H9 (cell line): ENCODE measurements at regions not wholly inside any gene's neighbourhood (a gene's known extent, or its start where the extent isn't known, plus 50 kb on each side); places are given as distances from the start of the nearest gene placed in this dataset.

Experiments used
- DNase-seq: peaks from one replicate; pipeline ENCODE4 v3.0.0-alpha.2; 2017
- H2AFZ ChIP-seq: one replicate; pipeline ENCODE4 v1.6.1; 2013; ENCODE audit warnings: mild to moderate bottlenecking, low read length, control low read depth, moderate library complexity
- H2AK5ac ChIP-seq: 2 replicates; pipeline ENCODE4 v1.6.1; 2013; ENCODE audit warnings: low read length, control low read depth, mixed read lengths; ENCODE audit not compliant: insufficient read length
- H2BK120ac ChIP-seq: one replicate; pipeline ENCODE4 v1.6.1; 2013; ENCODE audit warnings: low read depth, mild to moderate bottlenecking, low read length, control low read depth, inconsistent platforms; ENCODE audit not compliant: poor library complexity, severe bottlenecking
- H2BK12ac ChIP-seq: 2 replicates; pipeline ENCODE4 v1.6.1; 2013; ENCODE audit warnings: low read length, control low read depth, mixed read lengths, low read depth; ENCODE audit not compliant: insufficient read length
- H2BK15ac ChIP-seq: 2 replicates; pipeline ENCODE4 v1.6.1; 2013; ENCODE audit warnings: low read depth, low read length, control low read depth
- H2BK20ac ChIP-seq: one replicate; pipeline ENCODE4 v1.6.1; 2013; ENCODE audit warnings: low read depth, mild to moderate bottlenecking, low read length, control low read depth, inconsistent platforms; ENCODE audit not compliant: poor library complexity, severe bottlenecking
- H2BK5ac ChIP-seq: 2 replicates; pipeline ENCODE4 v1.6.1; 2013; ENCODE audit warnings: low read length, control low read depth, mixed read lengths; ENCODE audit not compliant: insufficient read length
- H3K14ac ChIP-seq: 2 replicates; pipeline ENCODE4 v1.6.1; 2013; ENCODE audit warnings: low read length, control low read depth; ENCODE audit not compliant: insufficient read depth
- H3K18ac ChIP-seq: 2 replicates; pipeline ENCODE4 v1.6.1; 2013; ENCODE audit warnings: low read depth, mild to moderate bottlenecking, mixed read lengths, low read length, control low read depth; ENCODE audit not compliant: insufficient read length
- H3K23ac ChIP-seq: 2 replicates; pipeline ENCODE4 v1.6.1; 2013; ENCODE audit warnings: low read length, control low read depth, mixed read lengths, low read depth; ENCODE audit not compliant: insufficient read length
- H3K23me2 ChIP-seq: 2 replicates; pipeline ENCODE4 v1.6.1; 2013; ENCODE audit warnings: low read depth, mild to moderate bottlenecking, mixed read lengths, low read length, control low read depth; ENCODE audit not compliant: insufficient read length, poor library complexity, severe bottlenecking
- H3K27ac ChIP-seq: 2 replicates; pipeline ENCODE4 v1.5.1; 2013; ENCODE audit warnings: low read length, control low read depth, mixed read lengths, low read depth; ENCODE audit not compliant: insufficient read length
- H3K27me3 ChIP-seq: 2 replicates; pipeline ENCODE4 v1.6.1; 2013; ENCODE audit warnings: low read length, control low read depth, inconsistent platforms; ENCODE audit not compliant: insufficient read depth
- H3K4ac ChIP-seq: 2 replicates; pipeline ENCODE4 v1.6.1; 2013; ENCODE audit warnings: low read depth, mild to moderate bottlenecking, control low read depth, inconsistent platforms, low read length, moderate library complexity
- H3K4me1 ChIP-seq: 2 replicates; pipeline ENCODE4 v1.6.1; 2013; ENCODE audit warnings: low read length, control low read depth, inconsistent platforms; ENCODE audit not compliant: insufficient read depth
- H3K4me2 ChIP-seq: 2 replicates; pipeline ENCODE4 v1.6.1; 2013; ENCODE audit warnings: low read length, control low read depth, mixed read lengths; ENCODE audit not compliant: insufficient read length, insufficient read depth
- H3K56ac ChIP-seq: 2 replicates; pipeline ENCODE4 v1.6.1; 2013; ENCODE audit warnings: low read depth, mild to moderate bottlenecking, mixed read lengths, low read length, control low read depth; ENCODE audit not compliant: insufficient read length
- H3K79me1 ChIP-seq: 2 replicates; pipeline ENCODE4 v1.6.1; 2013; ENCODE audit warnings: low read depth, mild to moderate bottlenecking, moderate library complexity, low read length, control low read depth, inconsistent platforms; ENCODE audit not compliant: insufficient read depth, poor library complexity, severe bottlenecking
- H3K79me2 ChIP-seq: 2 replicates; pipeline ENCODE4 v1.6.1; 2013; ENCODE audit warnings: low read length, control low read depth, inconsistent platforms; ENCODE audit not compliant: insufficient read depth
- H3K9ac ChIP-seq: 2 replicates; pipeline ENCODE4 v1.6.1; 2013; ENCODE audit warnings: low read length, control low read depth, mixed read lengths; ENCODE audit not compliant: insufficient read length; ENCODE audit errors: extremely low read depth
- H3K9me3 ChIP-seq: one replicate; pipeline ENCODE4 v1.6.1; 2013; ENCODE audit warnings: low read depth, low read length, inconsistent platforms; ENCODE audit not compliant: control insufficient read depth
- H3T11ph ChIP-seq: one replicate; pipeline ENCODE4 v1.6.1; 2013; ENCODE audit warnings: mild to moderate bottlenecking, low read length, control low read depth, inconsistent platforms
- H4K20me1 ChIP-seq: one replicate; pipeline ENCODE4 v1.6.1; 2013; ENCODE audit not compliant: control insufficient read depth, insufficient read length, insufficient read depth
- H4K5ac ChIP-seq: 2 replicates; pipeline ENCODE4 v1.6.1; 2013; ENCODE audit warnings: low read depth, mild to moderate bottlenecking, mixed read lengths, low read length, control low read depth; ENCODE audit not compliant: insufficient read length
- H4K8ac ChIP-seq: replicated peaks from 2 replicates; pipeline ENCODE4 v1.6.1; 2013; ENCODE audit warnings: low read length, control low read depth, mixed read lengths, low read depth; ENCODE audit not compliant: insufficient read length
- H4K91ac ChIP-seq: 2 replicates; pipeline ENCODE4 v1.6.1; 2013; ENCODE audit warnings: low read depth, mild to moderate bottlenecking, moderate library complexity, mixed read lengths, low read length, control low read depth; ENCODE audit not compliant: insufficient read length
- H3K27ac Mint-ChIP-seq, 3 experiments: 2 replicates in 2 of 3; 3 replicates in 1 of 3; pipeline ENCODE4 v1.8.0; 2020 to 2021; ENCODE audit warnings: mixed read lengths in 3 of 3, mild to moderate bottlenecking in 1 of 3, moderate library complexity in 1 of 3
- H3K27me3 Mint-ChIP-seq: 2 replicates; pipeline ENCODE4 v1.8.0; 2021; ENCODE audit warnings: low read depth, mild to moderate bottlenecking, moderate library complexity, mixed read lengths
- H3K36me3 Mint-ChIP-seq, 3 experiments: 2 replicates in 2 of 3; 3 replicates in 1 of 3; pipeline ENCODE4 v1.8.0; 2020 to 2021; ENCODE audit warnings: low read depth in 3 of 3, mixed read lengths in 3 of 3; ENCODE audit not compliant: insufficient read depth in 1 of 3
- H3K4me1 Mint-ChIP-seq, 2 experiments: 2 replicates each; pipeline ENCODE4 v1.8.0; 2020; ENCODE audit warnings: mixed read lengths in 2 of 2
- H3K4me3 Mint-ChIP-seq, 2 experiments: 2 replicates in 1 of 2; 3 replicates in 1 of 2; pipeline ENCODE4 v1.8.0; 2020 to 2021; ENCODE audit warnings: mild to moderate bottlenecking in 2 of 2, mixed read lengths in 2 of 2, moderate library complexity in 1 of 2
- H3K9me3 Mint-ChIP-seq, 2 experiments: 2 replicates in 1 of 2; 3 replicates in 1 of 2; pipeline ENCODE4 v1.8.0; 2020; ENCODE audit warnings: mild to moderate bottlenecking in 2 of 2, mixed read lengths in 2 of 2, moderate library complexity in 1 of 2
- WGBS: extraction: QIAGEN DNeasy Blood & Tissue Kit; methylation state at CpG from one replicate; pipeline ENCODE4 v1.1.7; 2013; ENCODE audit warnings: missing lambda C conversion rate, low lambda C conversion rate, mixed read lengths; ENCODE audit not compliant: insufficient read length; ENCODE audit errors: extremely low coverage; 5-methylcytosine and 5-hydroxymethylcytosine counted together
- TF ChIP-seq, protein P1 (sequence below): fragments of 200-600 bp; sonication (generic); conservative IDR thresholded peaks from 3 replicates; pipeline ENCODE4 v1.8.0; 2021; ENCODE audit warnings: antibody characterized with exemption, mild to moderate bottlenecking

DNA sequence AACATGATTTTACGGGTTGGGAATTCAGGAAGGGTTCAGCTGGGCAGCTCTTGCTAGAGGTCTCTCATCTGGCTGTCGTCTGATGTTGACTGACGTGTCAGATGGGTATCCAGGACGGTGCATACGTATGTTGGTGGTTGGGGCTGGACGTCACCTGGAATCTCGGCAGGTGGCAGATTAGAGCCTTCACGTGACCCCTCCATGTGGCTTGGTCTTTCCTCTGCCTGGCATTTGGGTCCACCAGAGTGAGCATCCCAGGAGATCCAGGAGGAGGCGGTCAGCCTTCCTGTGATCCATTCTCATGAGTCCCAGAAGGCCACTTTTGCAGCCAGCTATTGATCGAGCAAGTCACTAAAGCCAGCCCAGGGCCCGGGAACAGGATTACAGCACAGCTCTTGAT is 202.7 kb downstream of the FOXL1 start:
- no peaks in the 10 kb centered on the region for H3K4me1 ChIP-seq
- H2AFZ ChIP-seq, result no peak overlapping the region
- no peak overlapping the region for H3K4me2 ChIP-seq
- no peak overlapping the region for H3K4ac ChIP-seq
- H2BK20ac ChIP-seq, result no peak overlapping the region
- no peak overlapping the region for H2AK5ac ChIP-seq
- no peaks in the 10 kb centered on the region for H3K79me2 ChIP-seq
- H4K8ac ChIP-seq, result no peak overlapping the region
- no peak overlapping the region for H3K27ac ChIP-seq
- Mint-ChIP-seq H3K4me3 (no peak overlapping the region), H3K4me1 (0 out of 4 replicates have a peak, but pooled peaks cover 0 to 3% of the 10 kb centered on the region in 2 experiments), H3K36me3 (no peaks in the 10 kb centered on the region), H3K9me3 (no peaks in the 10 kb centered on the region), H3K27ac (no peak overlapping the region), H3K27me3 (peaks cover 4% of the 10 kb centered on the region)
- no peak overlapping the region for H3T11ph ChIP-seq
- no peaks in the 10 kb centered on the region for H3K79me1 ChIP-seq
- no peaks in the 10 kb centered on the region for H4K20me1 ChIP-seq
- H2BK15ac ChIP-seq, result no peak overlapping the region
- no peak for DNase-seq
- no peak overlapping the region for H4K5ac ChIP-seq
- no peak overlapping the region for H3K23ac ChIP-seq
- H3K23me2 ChIP-seq, result no peaks in the 10 kb centered on the region
- H3K14ac ChIP-seq, result no peak overlapping the region
- TF ChIP-seq, protein P1, sequence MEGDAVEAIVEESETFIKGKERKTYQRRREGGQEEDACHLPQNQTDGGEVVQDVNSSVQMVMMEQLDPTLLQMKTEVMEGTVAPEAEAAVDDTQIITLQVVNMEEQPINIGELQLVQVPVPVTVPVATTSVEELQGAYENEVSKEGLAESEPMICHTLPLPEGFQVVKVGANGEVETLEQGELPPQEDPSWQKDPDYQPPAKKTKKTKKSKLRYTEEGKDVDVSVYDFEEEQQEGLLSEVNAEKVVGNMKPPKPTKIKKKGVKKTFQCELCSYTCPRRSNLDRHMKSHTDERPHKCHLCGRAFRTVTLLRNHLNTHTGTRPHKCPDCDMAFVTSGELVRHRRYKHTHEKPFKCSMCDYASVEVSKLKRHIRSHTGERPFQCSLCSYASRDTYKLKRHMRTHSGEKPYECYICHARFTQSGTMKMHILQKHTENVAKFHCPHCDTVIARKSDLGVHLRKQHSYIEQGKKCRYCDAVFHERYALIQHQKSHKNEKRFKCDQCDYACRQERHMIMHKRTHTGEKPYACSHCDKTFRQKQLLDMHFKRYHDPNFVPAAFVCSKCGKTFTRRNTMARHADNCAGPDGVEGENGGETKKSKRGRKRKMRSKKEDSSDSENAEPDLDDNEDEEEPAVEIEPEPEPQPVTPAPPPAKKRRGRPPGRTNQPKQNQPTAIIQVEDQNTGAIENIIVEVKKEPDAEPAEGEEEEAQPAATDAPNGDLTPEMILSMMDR, result no peak
- H3K9ac ChIP-seq, result no peak overlapping the region
- no peak overlapping the region for H4K91ac ChIP-seq
- no peaks in the 10 kb centered on the region for H3K27me3 ChIP-seq
- WGBS, result no CpG with 5 or more reads among the region's 11 CpGs
- H3K9me3 ChIP-seq, result no peaks in the 10 kb centered on the region
- H3K18ac ChIP-seq, result no peak overlapping the region
- no peak overlapping the region for H3K56ac ChIP-seq
- no peak overlapping the region for H2BK12ac ChIP-seq
- H2BK5ac ChIP-seq, result no peak overlapping the region
- no peak overlapping the region for H2BK120ac ChIP-seq
